ENCODE measurements at regions not wholly inside any gene's neighbourhood (a gene's known extent, or its start where the extent isn't known, plus 50 kb on each side); places are given as distances from the start of the nearest gene placed in this dataset.
A peak's percentile ranks its signal among the peaks of the same experiment; 100 is the strongest.
"Not testable (repeated sequence)": the region's sequence is repeated elsewhere in the genome, so short reads cannot be mapped to it uniquely, and the experiment has no call there.

GRCh38 chr4:25981749-25982148, 67.7 kb downstream of the SMIM20 start:
- H3K36me3 ChIP-seq (ENCODE audit: control insufficient read depth in 3 of 3, insufficient read depth in 3 of 3, low read length in 3 of 3), result no peaks in the 10 kb centered on the region
- H3K4me3 ChIP-seq (ENCODE audit: low read length in 3 of 3), result no peak overlapping the region
- H3K9me3 ChIP-seq (ENCODE audit: control insufficient read depth in 3 of 3, low read length in 3 of 3), result no peaks in the 10 kb centered on the region
- H3K27ac ChIP-seq (ENCODE audit: low read depth, low read length), result no peak overlapping the region
- no peaks in the 10 kb centered on the region for H3K4me1 ChIP-seq (ENCODE audit: control insufficient read depth in 3 of 3, insufficient read depth in 3 of 3, low read length in 3 of 3)
- no peaks in the 10 kb centered on the region for H3K27me3 ChIP-seq (ENCODE audit: control insufficient read depth in 3 of 3, insufficient read depth in 3 of 3, low read length in 3 of 3)
- H3K9ac ChIP-seq (ENCODE audit: low read depth in 1 of 3, low read length in 3 of 3), result no peak overlapping the region

- Histone ChIP-seq H3K9me3 (ENCODE audit: control insufficient read depth in 3 of 3, low read length in 3 of 3) (no peaks in the 10 kb centered on the region), H3K27me3 (ENCODE audit: control insufficient read depth in 3 of 3, insufficient read depth in 3 of 3, low read length in 3 of 3) (no peaks in the 10 kb centered on the region), H3K4me3 (ENCODE audit: low read length in 3 of 3) (no peak overlapping the region), H3K9ac (ENCODE audit: low read depth in 1 of 3, low read length in 3 of 3) (no peak overlapping the region), H3K4me1 (ENCODE audit: control insufficient read depth in 3 of 3, insufficient read depth in 3 of 3, low read length in 3 of 3) (no peaks in the 10 kb centered on the region), H3K36me3 (ENCODE audit: control insufficient read depth in 3 of 3, insufficient read depth in 3 of 3, low read length in 3 of 3) (no peaks in the 10 kb centered on the region), H3K27ac (ENCODE audit: low read depth, low read length) (no peak overlapping the region)
These were observed 68.9 kb downstream of the SMIM20 start for GRCh38 chr4:25982962-25983361.

DNA sequence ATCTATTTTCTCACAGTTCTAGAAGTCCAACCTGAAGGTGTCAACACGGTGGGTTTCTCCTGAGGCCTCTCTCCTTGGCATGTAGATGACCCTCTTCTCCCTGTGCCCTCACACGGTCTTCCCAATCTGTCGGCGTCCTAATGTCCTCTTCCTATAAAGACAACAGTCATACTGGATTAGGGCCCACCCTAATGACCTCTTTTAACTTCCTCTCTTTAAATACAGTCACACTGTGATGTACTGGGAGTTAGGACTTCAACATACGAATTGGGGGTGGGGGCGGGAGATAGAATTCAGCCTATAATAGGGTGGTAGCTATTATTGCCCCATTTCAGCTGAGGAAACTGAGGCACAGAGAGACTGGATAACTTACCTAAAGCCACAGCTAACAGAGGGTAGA, 70.2 kb downstream of the SMIM20 start:
- H3K9me3 ChIP-seq (ENCODE audit: control insufficient read depth in 3 of 3, low read length in 3 of 3), result no peaks in the 10 kb centered on the region
- H3K27me3 ChIP-seq (ENCODE audit: control insufficient read depth in 3 of 3, insufficient read depth in 3 of 3, low read length in 3 of 3), result no peaks in the 10 kb centered on the region

GRCh38 chr4:25984796-25985195, 70.8 kb downstream of the SMIM20 start:
- peaks cover 3 to 5% (median 4%) of the 10 kb centered on the region in 3 donors for H3K4me1 ChIP-seq (ENCODE audit: control insufficient read depth in 3 of 3, insufficient read depth in 3 of 3, low read length in 3 of 3)
- H3K9me3 ChIP-seq (ENCODE audit: control insufficient read depth in 3 of 3, low read length in 3 of 3), result no peaks in the 10 kb centered on the region
- H3K9ac ChIP-seq (ENCODE audit: low read depth in 1 of 3, low read length in 3 of 3), result no peak overlapping the region
- no peaks in the 10 kb centered on the region for H3K36me3 ChIP-seq (ENCODE audit: control insufficient read depth in 3 of 3, insufficient read depth in 3 of 3, low read length in 3 of 3)
- H3K27me3 ChIP-seq (ENCODE audit: control insufficient read depth in 3 of 3, insufficient read depth in 3 of 3, low read length in 3 of 3), result no peaks in the 10 kb centered on the region
- H3K27ac ChIP-seq (ENCODE audit: low read depth, low read length), result no peak overlapping the region
- no peak overlapping the region for H3K4me3 ChIP-seq (ENCODE audit: low read length in 3 of 3)

More for the DNA sequence above, 70.2 kb downstream of the SMIM20 start:
- Histone ChIP-seq H3K9ac (ENCODE audit: low read depth in 1 of 3, low read length in 3 of 3) (no peak overlapping the region), H3K4me3 (ENCODE audit: low read length in 3 of 3) (no peak overlapping the region), H3K4me1 (ENCODE audit: control insufficient read depth in 3 of 3, insufficient read depth in 3 of 3, low read length in 3 of 3) (peaks cover 3 to 5% (median 4%) of the 10 kb centered on the region in 3 donors), H3K36me3 (ENCODE audit: control insufficient read depth in 3 of 3, insufficient read depth in 3 of 3, low read length in 3 of 3) (no peaks in the 10 kb centered on the region), H3K27ac (ENCODE audit: low read depth, low read length) (no peak overlapping the region)

DNA sequence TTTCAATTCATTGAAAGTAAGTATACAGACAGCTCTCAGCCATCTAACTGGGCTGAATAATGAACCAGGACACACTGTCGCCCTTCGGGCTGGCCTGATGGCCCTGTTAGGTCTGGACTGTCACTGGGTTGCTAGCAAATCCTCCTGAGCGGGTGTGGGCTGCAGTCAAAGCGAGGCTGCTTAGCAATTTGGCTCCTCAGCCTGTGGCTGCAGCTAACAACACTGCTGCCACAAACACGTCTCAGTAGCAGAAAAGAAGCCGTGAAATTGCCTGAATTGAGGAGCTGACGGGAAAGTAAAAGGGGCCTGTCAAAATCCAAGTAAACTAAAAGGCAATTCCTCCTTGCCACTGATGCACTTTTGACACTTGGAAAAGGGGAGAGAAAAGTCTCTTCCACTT, 72.8 kb downstream of the SMIM20 start:
- H3K9ac ChIP-seq (ENCODE audit: low read depth in 1 of 3, low read length in 3 of 3), result no peak overlapping the region
- H3K27me3 ChIP-seq (ENCODE audit: control insufficient read depth in 3 of 3, insufficient read depth in 3 of 3, low read length in 3 of 3), result no peaks in the 10 kb centered on the region
- H3K9me3 ChIP-seq (ENCODE audit: control insufficient read depth in 3 of 3, low read length in 3 of 3), result no peaks in the 10 kb centered on the region
- no peak overlapping the region for H3K27ac ChIP-seq (ENCODE audit: low read depth, low read length)
- no peaks in the 10 kb centered on the region for H3K36me3 ChIP-seq (ENCODE audit: control insufficient read depth in 3 of 3, insufficient read depth in 3 of 3, low read length in 3 of 3)
- peaks cover 7 to 8% (median 8%) of the 10 kb centered on the region in 3 donors for H3K4me1 ChIP-seq (ENCODE audit: control insufficient read depth in 3 of 3, insufficient read depth in 3 of 3, low read length in 3 of 3)
- H3K4me3 ChIP-seq (ENCODE audit: low read length in 3 of 3), result no peak overlapping the region

DNA sequence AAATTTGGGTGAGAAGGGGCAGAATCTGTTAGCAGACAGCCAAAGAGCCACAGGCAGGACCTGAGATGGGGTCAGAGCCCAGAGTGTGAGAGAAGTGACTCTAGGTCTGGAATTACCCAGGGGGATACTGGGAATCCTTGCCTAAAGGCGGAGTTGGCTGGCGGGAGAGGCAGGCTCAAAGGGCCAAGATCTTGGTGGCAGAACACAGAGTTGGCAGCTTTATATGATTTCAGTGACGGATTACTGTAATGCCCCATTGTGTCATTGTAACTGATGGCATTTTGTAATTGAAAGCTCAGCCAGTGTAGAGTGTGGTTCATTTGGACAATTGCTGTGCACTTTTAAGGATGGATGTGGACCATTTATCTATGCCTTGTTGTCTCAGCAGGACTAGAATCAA, 77.3 kb downstream of the SMIM20 start:
- no peaks in the 10 kb centered on the region for H3K27me3 ChIP-seq (ENCODE audit: control insufficient read depth in 3 of 3, insufficient read depth in 3 of 3, low read length in 3 of 3)
- H3K4me3 ChIP-seq (ENCODE audit: low read length in 3 of 3), result peak overlapping the region in 1 of 3 donors; percentile 22
- no peak overlapping the region for H3K9ac ChIP-seq (ENCODE audit: low read depth in 1 of 3, low read length in 3 of 3)
- H3K27ac ChIP-seq (ENCODE audit: low read depth, low read length), result no peak overlapping the region
- no peaks in the 10 kb centered on the region for H3K36me3 ChIP-seq (ENCODE audit: control insufficient read depth in 3 of 3, insufficient read depth in 3 of 3, low read length in 3 of 3)
- H3K4me1 ChIP-seq (ENCODE audit: control insufficient read depth in 3 of 3, insufficient read depth in 3 of 3, low read length in 3 of 3), result peaks cover 15 to 20% (median 16%) of the 10 kb centered on the region in 3 donors
- no peaks in the 10 kb centered on the region for H3K9me3 ChIP-seq (ENCODE audit: control insufficient read depth in 3 of 3, low read length in 3 of 3)

GRCh38 chr4:25993395-25994185, 79.6 kb downstream of the SMIM20 start:
- no peak overlapping the region for H3K27ac ChIP-seq (ENCODE audit: low read depth, low read length)
- peaks cover 11 to 16% (median 13%) of the 10 kb centered on the region in 3 donors for H3K4me1 ChIP-seq (ENCODE audit: control insufficient read depth in 3 of 3, insufficient read depth in 3 of 3, low read length in 3 of 3)
- no peaks in the 10 kb centered on the region for H3K27me3 ChIP-seq (ENCODE audit: control insufficient read depth in 3 of 3, insufficient read depth in 3 of 3, low read length in 3 of 3)
- no peak overlapping the region for H3K9ac ChIP-seq (ENCODE audit: low read depth in 1 of 3, low read length in 3 of 3)
- no peaks in the 10 kb centered on the region for H3K36me3 ChIP-seq (ENCODE audit: control insufficient read depth in 3 of 3, insufficient read depth in 3 of 3, low read length in 3 of 3)
- no peaks in the 10 kb centered on the region for H3K9me3 ChIP-seq (ENCODE audit: control insufficient read depth in 3 of 3, low read length in 3 of 3)
- no peak overlapping the region for H3K4me3 ChIP-seq (ENCODE audit: low read length in 3 of 3)

DNA sequence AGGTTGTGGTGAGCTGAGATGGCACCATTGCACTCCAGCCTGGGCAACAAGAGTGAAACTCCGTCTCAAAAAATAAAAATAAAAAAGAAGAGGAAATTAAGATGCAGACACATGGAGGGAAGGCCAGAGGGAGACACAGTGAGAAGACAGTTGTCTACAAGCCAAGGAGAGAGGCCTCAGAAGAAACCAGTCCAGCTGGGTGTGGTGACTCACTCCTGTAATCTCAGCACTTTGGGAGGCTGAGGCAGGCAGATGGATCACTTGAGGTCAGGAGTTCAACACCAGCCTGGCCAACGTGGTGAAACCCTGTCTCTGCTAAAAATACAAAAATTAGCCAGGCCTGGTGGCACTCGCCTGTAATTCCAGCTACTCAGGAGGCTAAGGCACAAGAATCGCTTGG, 80.6 kb downstream of the SMIM20 start:
- peak overlapping the region; percentile 46 for H3K27ac ChIP-seq (ENCODE audit: low read depth, low read length)

GRCh38 chr4:26000274-26000950, 86.4 kb downstream of the SMIM20 start:
- H3K27ac ChIP-seq (ENCODE audit: low read depth, low read length), result no peak overlapping the region

More for the DNA sequence above, 80.6 kb downstream of the SMIM20 start:
- peaks cover 11 to 15% (median 13%) of the 10 kb centered on the region in 3 donors for H3K4me1 ChIP-seq (ENCODE audit: control insufficient read depth in 3 of 3, insufficient read depth in 3 of 3, low read length in 3 of 3)
- not testable (repeated sequence) for H3K36me3 ChIP-seq (ENCODE audit: control insufficient read depth in 3 of 3, insufficient read depth in 3 of 3, low read length in 3 of 3); H3K27me3 ChIP-seq (ENCODE audit: control insufficient read depth in 3 of 3, insufficient read depth in 3 of 3, low read length in 3 of 3); H3K9ac ChIP-seq (ENCODE audit: low read depth in 1 of 3, low read length in 3 of 3); H3K9me3 ChIP-seq (ENCODE audit: control insufficient read depth in 3 of 3, low read length in 3 of 3); H3K4me3 ChIP-seq (ENCODE audit: low read length in 3 of 3)

DNA sequence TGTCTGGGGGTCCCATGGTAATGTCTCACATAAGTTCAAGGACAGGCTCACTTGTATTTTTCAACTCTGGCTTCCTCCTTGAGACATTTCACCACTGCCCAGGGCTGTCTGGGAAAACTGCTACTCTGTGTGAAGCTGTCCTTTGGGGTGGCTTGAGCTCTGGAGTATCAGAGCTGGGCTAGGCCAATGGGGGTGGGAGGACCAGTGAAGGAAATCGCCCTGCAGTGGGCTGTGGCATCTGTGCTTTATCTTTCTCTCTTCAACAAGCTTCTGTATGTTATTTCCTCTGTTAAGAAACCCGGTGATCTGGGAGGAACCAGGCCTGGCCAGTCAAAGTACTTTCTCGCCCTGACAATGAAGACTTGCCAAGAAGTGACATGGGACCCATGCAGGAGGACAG, 87.4 kb downstream of the SMIM20 start:
- Histone ChIP-seq H3K9me3 (ENCODE audit: control insufficient read depth in 3 of 3, low read length in 3 of 3) (no peaks in the 10 kb centered on the region), H3K36me3 (ENCODE audit: control insufficient read depth in 3 of 3, insufficient read depth in 3 of 3, low read length in 3 of 3) (no peaks in the 10 kb centered on the region), H3K4me1 (ENCODE audit: control insufficient read depth in 3 of 3, insufficient read depth in 3 of 3, low read length in 3 of 3) (no peaks in the 10 kb centered on the region), H3K27ac (ENCODE audit: low read depth, low read length) (no peak overlapping the region), H3K9ac (ENCODE audit: low read depth in 1 of 3, low read length in 3 of 3) (no peak overlapping the region), H3K4me3 (ENCODE audit: low read length in 3 of 3) (no peak overlapping the region), H3K27me3 (ENCODE audit: control insufficient read depth in 3 of 3, insufficient read depth in 3 of 3, low read length in 3 of 3) (no peaks in the 10 kb centered on the region)

More at GRCh38 chr4:26000274-26000950, 86.4 kb downstream of the SMIM20 start:
- no peaks in the 10 kb centered on the region for H3K36me3 ChIP-seq (ENCODE audit: control insufficient read depth in 3 of 3, insufficient read depth in 3 of 3, low read length in 3 of 3)
- no peak overlapping the region for H3K4me3 ChIP-seq (ENCODE audit: low read length in 3 of 3)
- H3K27me3 ChIP-seq (ENCODE audit: control insufficient read depth in 3 of 3, insufficient read depth in 3 of 3, low read length in 3 of 3), result no peaks in the 10 kb centered on the region
- H3K9ac ChIP-seq (ENCODE audit: low read depth in 1 of 3, low read length in 3 of 3), result no peak overlapping the region
- peaks cover 0 to 1% (median 0%) of the 10 kb centered on the region in 3 donors for H3K4me1 ChIP-seq (ENCODE audit: control insufficient read depth in 3 of 3, insufficient read depth in 3 of 3, low read length in 3 of 3)
- no peaks in the 10 kb centered on the region for H3K9me3 ChIP-seq (ENCODE audit: control insufficient read depth in 3 of 3, low read length in 3 of 3)
